ENCODE measurements at regions not wholly inside any gene's neighbourhood (a gene's known extent, or its start where the extent isn't known, plus 50 kb on each side); places are given as distances from the start of the nearest gene placed in this dataset.

GRCh38 chr16:79918916-79919315 lies 318.4 kb upstream of the MAF start:
- DNase-seq: no peak

GRCh38 chr16:79915761-79916160 lies 315.2 kb upstream of the MAF start:
- no peak for DNase-seq

- no peak for DNase-seq
Observed at GRCh38 chr16:79914961-79915720, 314.6 kb upstream of the MAF start.

- no peak for DNase-seq
Observed at GRCh38 chr16:79912592-79913310, 312.2 kb upstream of the MAF start.

GRCh38 chr16:79911660-79912059 lies 311.1 kb upstream of the MAF start:
- DNase-seq: no peak

- DNase-seq: no peak
Observed at GRCh38 chr16:79909571-79909970, 309.0 kb upstream of the MAF start.

GRCh38 chr16:79903471-79903870 lies 302.9 kb upstream of the MAF start:
- DNase-seq: no peak

- DNase-seq: no peak
Observed at GRCh38 chr16:79902351-79902750, 301.8 kb upstream of the MAF start.

GRCh38 chr16:79901522-79901921 lies 301.0 kb upstream of the MAF start:
- no peak for DNase-seq

- no peak for DNase-seq
Observed at GRCh38 chr16:79899716-79900115, 299.2 kb upstream of the MAF start.

GRCh38 chr16:79899316-79899715 lies 298.8 kb upstream of the MAF start:
- DNase-seq: no peak

GRCh38 chr16:79898703-79899102 lies 298.2 kb upstream of the MAF start:
- DNase-seq: no peak

- no peak for DNase-seq
Observed at GRCh38 chr16:79897453-79898146, 297.1 kb upstream of the MAF start.

- DNase-seq: no peak
Observed at GRCh38 chr16:79897104-79897452, 296.5 kb upstream of the MAF start.

- DNase-seq: no peak
Observed at GRCh38 chr16:79895917-79896203, 295.3 kb upstream of the MAF start.

GRCh38 chr16:79895053-79895916 lies 294.7 kb upstream of the MAF start:
- DNase-seq: no peak

- no peak for DNase-seq
Observed at GRCh38 chr16:79893445-79893844, 292.9 kb upstream of the MAF start.

- no peak for DNase-seq
Observed at GRCh38 chr16:79892278-79892677, 291.7 kb upstream of the MAF start.

GRCh38 chr16:79891458-79891857 lies 290.9 kb upstream of the MAF start:
- no peak for DNase-seq

GRCh38 chr16:79887541-79888540 lies 287.3 kb upstream of the MAF start:
- DNase-seq: no peak

- DNase-seq: no peak
Observed at GRCh38 chr16:79885320-79885719, 284.8 kb upstream of the MAF start.

- no peak for DNase-seq
Observed at GRCh38 chr16:79883494-79883893, 283.0 kb upstream of the MAF start.

Data from inflammatory macrophage treated with lipopolysaccharide for 1 hour (primary cell).